ENCODE measurements at regions not wholly inside any gene's neighbourhood (a gene's known extent, or its start where the extent isn't known, plus 50 kb on each side); places are given as distances from the start of the nearest gene placed in this dataset.
"Not testable (repeated sequence)": the region's sequence is repeated elsewhere in the genome, so short reads cannot be mapped to it uniquely, and the experiment has no call there.

DNA sequence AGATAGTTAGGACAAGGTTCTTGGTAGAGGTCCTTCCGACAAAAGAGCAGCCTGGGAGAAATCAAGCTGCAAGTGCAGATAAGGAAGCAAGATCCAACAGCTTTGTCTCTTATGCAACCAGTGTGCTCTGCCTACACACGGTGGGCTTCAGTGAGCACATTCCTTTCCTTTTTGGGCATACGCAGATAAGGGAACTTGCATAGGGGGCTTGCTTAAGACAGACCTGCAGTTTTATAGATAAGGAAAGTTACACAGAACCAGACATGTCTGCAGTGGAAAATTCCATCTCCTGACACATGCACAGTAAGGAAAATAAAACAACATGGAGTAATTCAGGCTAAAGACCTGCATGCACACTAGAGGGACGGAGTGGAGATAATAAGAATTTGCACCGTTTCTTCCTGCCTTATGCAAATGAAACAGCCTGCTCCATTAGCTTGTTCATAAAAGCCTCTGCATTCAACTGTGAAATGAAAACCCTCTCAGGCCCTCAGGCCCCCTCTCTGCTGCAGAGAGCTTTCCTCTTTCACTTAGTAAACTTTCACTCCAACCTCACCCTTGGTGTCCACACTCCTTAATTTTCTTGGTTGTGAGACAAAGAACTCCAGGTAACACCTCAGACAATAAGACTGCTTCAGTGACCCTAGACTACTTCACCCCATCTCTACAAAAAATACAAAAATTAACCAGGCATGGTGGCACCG lies 97.5 kb upstream of the MYLIP start:
- Histone ChIP-seq H3K4me1 (no peaks in the 10 kb centered on the region), H3K4me3 (no peak overlapping the region), H3K27ac (no peak overlapping the region), H3K36me3 (no peaks in the 10 kb centered on the region), H3K9me3 (no peaks in the 10 kb centered on the region), H3K27me3 (ENCODE audit: low read depth) (no peaks in the 10 kb centered on the region)
- no peak for DNase-seq
- ATAC-seq = no peak
- intact Hi-C loops (cut with DNase I) = no loop called here
- TF ChIP-seq, protein P1, sequence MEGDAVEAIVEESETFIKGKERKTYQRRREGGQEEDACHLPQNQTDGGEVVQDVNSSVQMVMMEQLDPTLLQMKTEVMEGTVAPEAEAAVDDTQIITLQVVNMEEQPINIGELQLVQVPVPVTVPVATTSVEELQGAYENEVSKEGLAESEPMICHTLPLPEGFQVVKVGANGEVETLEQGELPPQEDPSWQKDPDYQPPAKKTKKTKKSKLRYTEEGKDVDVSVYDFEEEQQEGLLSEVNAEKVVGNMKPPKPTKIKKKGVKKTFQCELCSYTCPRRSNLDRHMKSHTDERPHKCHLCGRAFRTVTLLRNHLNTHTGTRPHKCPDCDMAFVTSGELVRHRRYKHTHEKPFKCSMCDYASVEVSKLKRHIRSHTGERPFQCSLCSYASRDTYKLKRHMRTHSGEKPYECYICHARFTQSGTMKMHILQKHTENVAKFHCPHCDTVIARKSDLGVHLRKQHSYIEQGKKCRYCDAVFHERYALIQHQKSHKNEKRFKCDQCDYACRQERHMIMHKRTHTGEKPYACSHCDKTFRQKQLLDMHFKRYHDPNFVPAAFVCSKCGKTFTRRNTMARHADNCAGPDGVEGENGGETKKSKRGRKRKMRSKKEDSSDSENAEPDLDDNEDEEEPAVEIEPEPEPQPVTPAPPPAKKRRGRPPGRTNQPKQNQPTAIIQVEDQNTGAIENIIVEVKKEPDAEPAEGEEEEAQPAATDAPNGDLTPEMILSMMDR (IDR thresholded peaks at IDR 0.05) = no peak

DNA sequence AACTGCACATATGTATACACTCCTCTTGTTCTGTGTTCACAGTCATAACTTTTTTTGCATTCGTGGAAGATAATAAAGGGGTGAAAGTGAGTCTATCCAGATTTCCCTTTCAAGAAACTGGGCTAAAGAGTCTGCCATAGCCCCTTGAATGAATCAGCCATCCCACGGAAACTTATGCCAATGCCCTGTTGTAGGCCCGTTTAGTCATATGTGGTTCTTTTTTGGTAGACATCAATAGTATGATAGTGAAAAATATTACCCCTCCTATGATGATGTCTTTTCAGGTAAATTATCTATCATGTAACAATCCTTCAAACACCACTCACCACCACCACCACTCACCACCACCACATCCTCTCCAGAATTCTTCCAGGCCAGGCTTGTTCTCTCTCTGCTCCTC lies 99.9 kb upstream of the MYLIP start:
- H3K9me3 ChIP-seq = no peaks in the 10 kb centered on the region
- DNase-seq = no peak
- ATAC-seq = no peak
- TF ChIP-seq, protein P1 (IDR thresholded peaks at IDR 0.05) = no peak
- no peak overlapping the region for H3K4me3 ChIP-seq
- H3K27me3 ChIP-seq (ENCODE audit: low read depth) = no peaks in the 10 kb centered on the region
- intact Hi-C loops (cut with DNase I) = no loop called here
- no peak overlapping the region for H3K27ac ChIP-seq
- H3K36me3 ChIP-seq = no peaks in the 10 kb centered on the region
- H3K4me1 ChIP-seq = no peaks in the 10 kb centered on the region

DNA sequence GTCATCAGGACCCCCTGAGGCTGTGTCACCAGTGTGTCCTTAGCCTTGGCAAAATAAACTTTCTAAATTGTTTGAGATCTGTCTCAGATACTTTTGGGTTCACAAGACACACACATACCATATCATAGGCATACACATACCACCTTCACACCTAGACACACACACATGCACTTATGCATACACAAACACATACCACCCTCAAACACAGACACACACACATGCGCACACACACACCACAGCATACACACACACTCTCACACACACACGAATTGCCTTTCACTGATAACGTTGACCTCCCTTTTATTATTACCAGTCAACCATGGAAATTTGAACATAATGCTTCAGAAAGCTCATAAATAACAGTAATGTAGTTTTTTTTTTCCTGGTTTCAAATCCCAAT lies 108.6 kb upstream of the MYLIP start:
- H3K4me1 ChIP-seq = no peaks in the 10 kb centered on the region
- no peaks in the 10 kb centered on the region for H3K27me3 ChIP-seq (ENCODE audit: low read depth)
- no peak for ATAC-seq
- no peak overlapping the region for H3K27ac ChIP-seq
- intact Hi-C loops (cut with DNase I) = no loop called here
- no peak overlapping the region for H3K4me3 ChIP-seq
- H3K36me3 ChIP-seq = no peaks in the 10 kb centered on the region
- H3K9me3 ChIP-seq = no peaks in the 10 kb centered on the region
- TF ChIP-seq, protein P1 (IDR thresholded peaks at IDR 0.05) = no peak
- DNase-seq = no peak

DNA sequence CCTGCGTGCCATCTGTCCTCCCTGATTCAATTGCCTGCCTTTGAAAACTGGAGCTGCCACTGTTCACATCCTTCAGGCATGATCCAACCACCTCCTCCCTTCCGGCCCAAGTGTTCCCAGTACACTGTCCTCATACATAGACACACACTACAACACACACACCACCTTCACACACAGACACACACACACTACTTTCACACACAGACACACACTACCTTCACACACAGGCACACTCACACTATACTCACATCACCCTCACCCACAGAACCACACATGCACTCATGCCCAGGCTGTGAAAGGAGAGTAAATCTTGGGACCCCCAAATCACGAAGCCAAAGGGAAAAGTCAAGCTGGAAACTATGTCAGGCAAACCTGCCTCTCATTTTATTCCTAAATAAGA lies 109.4 kb upstream of the MYLIP start:
- intact Hi-C loops (cut with DNase I) = no loop called here
- TF ChIP-seq, protein P1 (IDR thresholded peaks at IDR 0.05) = no peak
- no peak for ATAC-seq
- H3K9me3 ChIP-seq = no peaks in the 10 kb centered on the region
- no peak overlapping the region for H3K27ac ChIP-seq
- no peaks in the 10 kb centered on the region for H3K4me1 ChIP-seq
- H3K36me3 ChIP-seq = no peaks in the 10 kb centered on the region
- no peak for DNase-seq
- no peaks in the 10 kb centered on the region for H3K27me3 ChIP-seq (ENCODE audit: low read depth)
- H3K4me3 ChIP-seq = no peak overlapping the region

DNA sequence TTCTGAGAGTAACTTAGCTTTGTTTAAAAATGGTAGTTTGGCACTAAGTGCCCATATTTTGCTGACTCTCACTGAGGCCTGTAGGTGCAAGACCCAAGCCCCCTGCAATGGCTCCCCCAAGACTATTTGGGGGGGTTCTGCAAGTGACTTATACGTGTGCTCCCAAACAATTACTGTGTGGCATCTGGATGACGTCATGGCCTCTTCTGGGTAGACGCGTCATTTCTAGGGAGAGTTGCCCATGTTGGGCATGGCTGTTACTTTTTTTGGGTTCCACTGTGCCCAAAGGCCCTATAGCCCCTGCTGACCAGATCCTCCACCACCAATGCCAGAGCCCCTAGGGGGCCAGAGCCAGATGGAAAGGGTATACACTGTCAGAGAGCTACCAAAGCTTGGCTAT lies 110.3 kb upstream of the MYLIP start:
- ATAC-seq (no peak), DNase-seq (no peak)
- H3K4me3 ChIP-seq = no peak overlapping the region
- TF ChIP-seq, protein P1 (IDR thresholded peaks at IDR 0.05) = no peak
- H3K27me3 ChIP-seq (ENCODE audit: low read depth) = no peaks in the 10 kb centered on the region
- H3K27ac ChIP-seq = no peak overlapping the region
- intact Hi-C loops (cut with DNase I) = no loop called here
- no peaks in the 10 kb centered on the region for H3K36me3 ChIP-seq
- no peaks in the 10 kb centered on the region for H3K9me3 ChIP-seq
- no peaks in the 10 kb centered on the region for H3K4me1 ChIP-seq

DNA sequence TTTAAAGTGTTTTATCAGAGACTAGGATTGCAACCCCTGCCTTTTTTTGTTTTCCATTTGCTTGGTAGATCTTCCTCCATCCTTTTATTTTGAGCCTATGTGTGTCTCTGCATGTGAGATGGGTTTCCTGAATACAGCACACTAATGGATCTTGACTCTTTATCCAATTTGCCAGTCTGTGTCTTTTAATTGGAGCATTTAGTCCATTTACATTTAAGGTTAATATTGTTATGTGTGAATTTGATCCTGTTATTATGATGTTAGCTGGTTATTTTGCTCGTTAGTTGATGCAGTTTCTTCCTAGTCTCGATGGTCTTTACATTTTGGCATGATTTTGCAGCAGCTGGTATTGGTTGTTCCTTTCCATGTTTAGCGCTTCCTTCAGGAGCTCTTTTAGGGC lies 114.6 kb upstream of the MYLIP start:
- H3K27ac ChIP-seq; H3K36me3 ChIP-seq; H3K4me1 ChIP-seq; ATAC-seq; H3K9me3 ChIP-seq; H3K4me3 ChIP-seq; DNase-seq; intact Hi-C loops (cut with DNase I); H3K27me3 ChIP-seq (ENCODE audit: low read depth): not testable (repeated sequence)

Data from lower lobe of right lung (tissue), 2 donors.